H1 (cell line): ENCODE measurements at regions not wholly inside any gene's neighbourhood (a gene's known extent, or its start where the extent isn't known, plus 50 kb on each side); places are given as distances from the start of the nearest gene placed in this dataset.

ENCODE experiments used
- CTCF ChIA-PET: fragments of 300-600 bp; sonication (Branson Sonifier 250); formaldehyde crosslinking; loops from one replicate; lab custom pipeline; 2021; ENCODE audit not compliant: partially characterized antibody; lab: Charles Lee
- POLR2A ChIA-PET: fragments of 300-600 bp; sonication (Branson Sonifier 250); formaldehyde crosslinking; loops from one replicate; lab custom pipeline; 2021; ENCODE audit warnings: inconsistent platforms; ENCODE audit not compliant: partially characterized antibody; lab: Charles Lee
- DNase-seq, 2 experiments: peaks; one replicate each; pipeline versions ENCODE4 v3.0.0 to v3.0.0-alpha.2; 2010 to 2022; ENCODE audit warnings: low spot score in 2 of 2, low read depth in 1 of 2, mixed read lengths in 1 of 2
- FAIRE-seq: peaks from 2 replicates; lab custom pipeline; 2011; peaks lifted over from hg19 to GRCh38; lab: Jason Lieb, UNC
- H2AFZ ChIP-seq: 2 replicates; pipeline ENCODE4 v1.8.1; 2012; ENCODE audit warnings: low read length, inconsistent platforms
- H2AK5ac ChIP-seq: 2 replicates; pipeline ENCODE4 v1.6.1; 2013; ENCODE audit warnings: low read depth, low read length
- H2BK120ac ChIP-seq: replicated peaks from 2 replicates; pipeline ENCODE3; 2013; ENCODE audit warnings: low read depth, low read length, inconsistent platforms
- H2BK12ac ChIP-seq: 2 replicates; pipeline ENCODE4 v1.6.1; 2013; ENCODE audit warnings: low read depth, low read length
- H2BK15ac ChIP-seq: 2 replicates; pipeline ENCODE4 v1.6.1; 2013; ENCODE audit warnings: low read length
- H2BK20ac ChIP-seq: 2 replicates; pipeline ENCODE4 v1.6.1; 2013; ENCODE audit warnings: low read length
- H2BK5ac ChIP-seq: 2 replicates; pipeline ENCODE4 v1.6.1; 2013; ENCODE audit warnings: low read depth, low read length
- H3K14ac ChIP-seq: 2 replicates; pipeline ENCODE4 v1.6.1; 2013; ENCODE audit warnings: inconsistent platforms; ENCODE audit not compliant: insufficient read length
- H3K18ac ChIP-seq: 2 replicates; pipeline ENCODE4 v1.6.1; 2013; ENCODE audit warnings: low read length; ENCODE audit errors: extremely low read depth
- H3K23ac ChIP-seq: 2 replicates; pipeline ENCODE4 v1.6.1; 2013; ENCODE audit warnings: inconsistent platforms; ENCODE audit not compliant: insufficient read length
- H3K23me2 ChIP-seq: 2 replicates; pipeline ENCODE4 v1.6.1; 2013; ENCODE audit warnings: low read depth, low read length
- H3K27ac ChIP-seq: 2 replicates; pipeline ENCODE4 v1.6.1; 2011; ENCODE audit warnings: low read depth, low read length, inconsistent platforms
- H3K27me3 ChIP-seq, 4 experiments: replicated peaks in 1 of 4; 1 replicate in 1 of 4; 2 replicates in 3 of 4; pipeline versions ENCODE4 v1.6.1 to v1.8.1; 2011 to 2013; ENCODE audit warnings: low read length in 3 of 4, mild to moderate bottlenecking in 3 of 4, inconsistent platforms in 2 of 4, mixed read lengths in 2 of 4, moderate library complexity in 1 of 4; ENCODE audit not compliant: control insufficient read depth in 3 of 4, insufficient read depth in 3 of 4; ENCODE audit errors: extremely low read depth in 1 of 4
- H3K36me3 ChIP-seq, 4 experiments: 2 replicates each; pipeline versions ENCODE4 v1.6.1 to v1.8.1; 2011 to 2013; ENCODE audit warnings: mild to moderate bottlenecking in 4 of 4, low read length in 3 of 4, moderate library complexity in 2 of 4, control low read depth in 1 of 4, inconsistent platforms in 1 of 4; ENCODE audit not compliant: insufficient read depth in 4 of 4, control insufficient read depth in 2 of 4
- H3K4ac ChIP-seq: replicated peaks from 2 replicates; pipeline ENCODE3; 2013; ENCODE audit warnings: low read length, low read depth, mixed read lengths, inconsistent platforms; ENCODE audit not compliant: insufficient read length
- H3K4me1 ChIP-seq, 4 experiments: replicated peaks in 1 of 4; 1 replicate in 1 of 4; 2 replicates in 3 of 4; pipeline versions ENCODE4 v1.6.1 to v1.8.1; 2011 to 2013; ENCODE audit warnings: low read length in 3 of 4, inconsistent platforms in 2 of 4, mixed read lengths in 1 of 4; ENCODE audit not compliant: insufficient read depth in 4 of 4, control insufficient read depth in 3 of 4
- H3K4me2 ChIP-seq, 2 experiments: 2 replicates each; pipeline versions ENCODE4 v1.6.1 to v1.8.1; 2011 to 2013; ENCODE audit warnings: low read depth in 2 of 2, low read length in 2 of 2, control low read depth in 1 of 2, inconsistent platforms in 1 of 2, mild to moderate bottlenecking in 1 of 2; ENCODE audit not compliant: insufficient read depth in 1 of 2
- H3K4me3 ChIP-seq, 4 experiments: fragments of 200-600, 300-600 bp in 1 of 4; sonication (generic), shearing (Covaris generic), sonication (Bioruptor Twin) in 1 of 4; 2 replicates each; pipeline versions ENCODE4 v1.5.1 to v1.8.1; 2011 to 2016; ENCODE audit warnings: low read length in 4 of 4, low read depth in 3 of 4, control low read depth in 2 of 4, inconsistent platforms in 2 of 4, mild to moderate bottlenecking in 2 of 4, mixed read lengths in 1 of 4, moderate library complexity in 1 of 4; ENCODE audit not compliant: insufficient read depth in 2 of 4; ENCODE audit errors: extremely low read depth in 1 of 4
- H3K56ac ChIP-seq: replicated peaks from 2 replicates; pipeline ENCODE3; 2013; ENCODE audit warnings: low read depth, mild to moderate bottlenecking, mixed read lengths, low read length, inconsistent platforms; ENCODE audit not compliant: insufficient read length
- H3K79me1 ChIP-seq: 2 replicates; pipeline ENCODE4 v1.6.1; 2013; ENCODE audit warnings: low read depth, low read length, control low read depth
- H3K79me2 ChIP-seq, 2 experiments: 2 replicates each; pipeline versions ENCODE4 v1.6.1 to v1.8.1; 2012 to 2013; ENCODE audit warnings: low read length in 2 of 2, mild to moderate bottlenecking in 2 of 2, inconsistent platforms in 1 of 2; ENCODE audit not compliant: insufficient read depth in 2 of 2, control insufficient read depth in 1 of 2
- H3K9ac ChIP-seq, 4 experiments: replicated peaks in 1 of 4; 1 replicate in 1 of 4; 2 replicates in 3 of 4; pipeline versions ENCODE4 v1.6.1 to v1.8.1; 2011 to 2013; ENCODE audit warnings: low read depth in 3 of 4, low read length in 3 of 4, control low read depth in 2 of 4, mild to moderate bottlenecking in 2 of 4, moderate library complexity in 2 of 4, inconsistent platforms in 1 of 4; ENCODE audit errors: extremely low read depth in 1 of 4
- H3K9me3 ChIP-seq, 2 experiments: 2 replicates each; pipeline versions ENCODE4 v1.6.1 to v1.8.1; 2012 to 2013; ENCODE audit warnings: mild to moderate bottlenecking in 2 of 2, moderate library complexity in 2 of 2, control low read depth in 1 of 2, inconsistent platforms in 1 of 2, low read depth in 1 of 2, low read length in 1 of 2, mixed read lengths in 1 of 2; ENCODE audit not compliant: insufficient read depth in 2 of 2
- H4K20me1 ChIP-seq, 2 experiments: replicated peaks in 1 of 2; 2 replicates each; pipeline versions ENCODE3 to v1.8.1; 2011 to 2013; ENCODE audit warnings: inconsistent platforms in 2 of 2, low read length in 2 of 2, mild to moderate bottlenecking in 1 of 2; ENCODE audit not compliant: insufficient read depth in 2 of 2, control insufficient read depth in 1 of 2
- H4K5ac ChIP-seq: 2 replicates; pipeline ENCODE4 v1.6.1; 2013; ENCODE audit warnings: low read length, low read depth, mixed read lengths, inconsistent platforms; ENCODE audit not compliant: insufficient read length
- H4K8ac ChIP-seq: 2 replicates; pipeline ENCODE4 v1.8.0; 2013; ENCODE audit warnings: mild to moderate bottlenecking, moderate library complexity, low read length, inconsistent platforms; ENCODE audit not compliant: insufficient read depth; ENCODE audit errors: extremely low read depth
- H4K91ac ChIP-seq: replicated peaks from 2 replicates; pipeline ENCODE3; 2013; ENCODE audit warnings: low read length, mixed read lengths, inconsistent platforms; ENCODE audit not compliant: insufficient read length
- CBX8 ChIP-seq: fragments of 300-800, 300-1000 bp; sonication (generic); IDR thresholded peaks from 2 replicates; pipeline ENCODE4 v1.7.1; 2016; ENCODE audit warnings: low read depth, low read length, borderline replicate concordance
- SIX5 ChIP-seq: IDR thresholded peaks from 2 replicates; pipeline ENCODE4 v1.6.1; 2011; ENCODE audit warnings: mild to moderate bottlenecking, low read depth, low read length
- WGBS, 2 experiments: shearing (Covaris generic) in 1 of 2; methylation state at CpG; one replicate each; pipeline versions ENCODE4 v1.1.6 to v1.1.7; 2013 to 2015; ENCODE audit warnings: low lambda C conversion rate in 2 of 2, mixed read lengths in 2 of 2, inconsistent platforms in 1 of 2, low coverage in 1 of 2, missing lambda C conversion rate in 1 of 2; ENCODE audit not compliant: insufficient replicate concordance in 2 of 2, insufficient coverage in 1 of 2, insufficient read length in 1 of 2; ENCODE audit errors: extremely low coverage in 1 of 2, missing lambda C conversion rate in 1 of 2; 5-methylcytosine and 5-hydroxymethylcytosine counted together

DNA sequence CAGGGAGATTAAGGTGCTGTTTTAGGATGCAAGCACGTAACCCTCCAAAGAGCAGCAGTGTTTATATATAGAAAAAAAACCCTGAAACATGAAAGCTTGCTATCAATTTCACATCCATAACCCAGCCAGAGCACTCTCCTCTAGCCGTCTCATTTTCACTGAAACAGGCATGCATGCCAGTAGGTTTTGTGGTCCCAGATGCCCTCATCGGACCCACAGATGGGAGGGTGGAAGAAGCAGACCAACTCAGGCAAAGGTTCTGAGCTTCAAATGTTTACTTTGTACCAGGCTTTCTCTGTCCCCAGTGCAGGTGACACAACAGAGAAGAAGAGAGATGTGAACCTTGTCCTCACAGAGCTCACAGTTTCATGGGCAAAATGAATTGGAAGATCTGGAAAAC lies 127.4 kb upstream of the ATP10B start:
- no peaks in the 10 kb centered on the region for H3K36me3 ChIP-seq
- no peak overlapping the region for H2BK5ac ChIP-seq
- H3K18ac ChIP-seq = no peak overlapping the region
- TF ChIP-seq SIX5 = no peak
- no peak for TF ChIP-seq CBX8
- H3K9ac ChIP-seq = no peak overlapping the region
- FAIRE-seq (no peak), DNase-seq (no peak)
- H3K14ac ChIP-seq = no peak overlapping the region
- no peaks in the 10 kb centered on the region for H3K4me1 ChIP-seq
- WGBS, 2 experiments = 85% methylated on average over 3 of the region's 3 CpGs; no CpG with 5 or more reads in 1 of the 2 experiments
- no peak overlapping the region for H4K5ac ChIP-seq
- H2BK120ac ChIP-seq = no peak overlapping the region
- H3K56ac ChIP-seq = no peak overlapping the region
- POLR2A ChIA-PET = no interaction called here
- H2AK5ac ChIP-seq = no peak overlapping the region
- no peak overlapping the region for H3K27ac ChIP-seq
- H3K27me3 ChIP-seq = no peaks in the 10 kb centered on the region
- H3K4me3 ChIP-seq = no peak overlapping the region
- H2AFZ ChIP-seq = no peak overlapping the region
- H3K4me2 ChIP-seq = no peak overlapping the region
- no peaks in the 10 kb centered on the region for H3K9me3 ChIP-seq
- H3K79me1 ChIP-seq = no peaks in the 10 kb centered on the region
- H3K23ac ChIP-seq = no peak overlapping the region
- H4K91ac ChIP-seq = no peak overlapping the region
- no peaks in the 10 kb centered on the region for H3K79me2 ChIP-seq
- H4K8ac ChIP-seq = no peak overlapping the region
- H4K20me1 ChIP-seq = no peaks in the 10 kb centered on the region
- CTCF ChIA-PET = interaction anchor here (1.1 kb wide), 1 partner anchor 8 kb away, joined by 6 read pairs; no protein-coding TSS in a partner anchor
- no peak overlapping the region for H2BK20ac ChIP-seq
- H3K4ac ChIP-seq = no peak overlapping the region
- H2BK12ac ChIP-seq = no peak overlapping the region
- no peak overlapping the region for H2BK15ac ChIP-seq
- H3K23me2 ChIP-seq = no peaks in the 10 kb centered on the region; the same call in 1 of the 2 replicates
